HCT116 (cell line): ENCODE measurements at regions not wholly inside any gene's neighbourhood (a gene's known extent, or its start where the extent isn't known, plus 50 kb on each side); places are given as distances from the start of the nearest gene placed in this dataset.

Experiments
- ATAC-seq: fragments of 200-7000 bp; cut with Tn5 transposase; 2 replicates; pipeline ENCODE4 v1.9.1; 2020; ENCODE audit warnings: mild to moderate bottlenecking, moderate library complexity
- BruUV-seq: library from RNA; stranded (reverse); fragments of 400-500 nt; replicated peaks from 2 replicates; lab custom pipeline; 2021; lab: Mats Ljungman, UMichigan
- CTCF ChIA-PET: fragments of 300-600 bp; sonication (Branson Sonifier 250); formaldehyde crosslinking; loops from one replicate; lab custom pipeline; 2021; ENCODE audit warnings: antibody characterized with exemption; lab: Charles Lee
- POLR2A ChIA-PET: fragments of 300-600, 350-600 bp; sonication (Branson Sonifier 250); formaldehyde crosslinking; loops from one replicate; lab custom pipeline; 2021; ENCODE audit warnings: antibody characterized with exemption; lab: Charles Lee
- RAD21 ChIA-PET, 2 experiments: fragments of 300-600 bp; sonication (Branson Sonifier 250); formaldehyde crosslinking; loops; one replicate each; lab custom pipeline; 2023; ENCODE audit warnings: low total read pairs in 2 of 2; ENCODE audit not compliant: uncharacterized antibody in 2 of 2, unreplicated experiment in 2 of 2, low non-redundant PET in 1 of 2; lab: Charles Lee
- DNase-seq: peaks from one replicate; pipeline ENCODE4 v3.0.0-alpha.2; 2010; ENCODE audit warnings: low read depth, low spot score
- H2AFZ ChIP-seq: fragments of 200-600 bp; shearing (Covaris generic), sonication (generic); 2 replicates; pipeline ENCODE4 v1.6.1; 2017; ENCODE audit warnings: low read depth, mixed run types, mixed read lengths, antibody characterized with exemption, low read length; ENCODE audit not compliant: poor library complexity, severe bottlenecking
- H3K27ac ChIP-seq: 2 replicates; pipeline ENCODE4 v1.5.1; 2012; ENCODE audit warnings: low read depth, low read length
- H3K27me3 ChIP-seq: fragments of 200-600 bp; sonication (generic); 2 replicates; pipeline ENCODE4 v1.6.1; 2016; ENCODE audit warnings: mixed run types, low read length, mixed read lengths; ENCODE audit not compliant: insufficient read depth
- H3K36me3 ChIP-seq, 2 experiments: fragments of 200-500 bp in 1 of 2; fragments of 200-600 bp in 1 of 2; sonication (Bioruptor generic) in 1 of 2; sonication (generic) in 1 of 2; 2 replicates each; pipeline versions ENCODE4 v1.5.1 to v1.6.1; 2014 to 2016; ENCODE audit warnings: low read length in 2 of 2, inconsistent platforms in 1 of 2, mixed read lengths in 1 of 2, mixed run types in 1 of 2; ENCODE audit not compliant: insufficient read depth in 2 of 2, control insufficient read depth in 1 of 2
- H3K4me1 ChIP-seq, 2 experiments: fragments of 200-600 bp in 1 of 2; sonication (generic) in 1 of 2; 2 replicates each; pipeline versions ENCODE4 v1.5.1 to v1.6.1; 2012 to 2017; ENCODE audit warnings: low read length in 2 of 2, inconsistent platforms in 1 of 2, mild to moderate bottlenecking in 1 of 2, mixed read lengths in 1 of 2, mixed run types in 1 of 2, moderate library complexity in 1 of 2; ENCODE audit not compliant: insufficient read depth in 2 of 2, control insufficient read depth in 1 of 2
- H3K4me2 ChIP-seq: fragments of 200-600 bp; sonication (generic); 2 replicates; pipeline ENCODE4 v1.6.1; 2017; ENCODE audit warnings: mixed run types, low read length, mixed read lengths
- H3K4me3 ChIP-seq, 2 experiments: fragments of 200-600 bp in 1 of 2; sonication (generic) in 1 of 2; replicated peaks in 1 of 2; 2 replicates each; pipeline ENCODE4 v1.5.1; 2011 to 2016; ENCODE audit warnings: low read length in 2 of 2, control low read depth in 1 of 2, low read depth in 1 of 2, mild to moderate bottlenecking in 1 of 2, mixed read lengths in 1 of 2, mixed run types in 1 of 2
- H3K79me2 ChIP-seq: fragments of 200-600 bp; sonication (generic); 2 replicates; pipeline ENCODE4 v1.6.1; 2017; ENCODE audit warnings: mild to moderate bottlenecking, mixed run types, low read length, moderate library complexity, mixed read lengths; ENCODE audit not compliant: insufficient read depth
- H3K9ac ChIP-seq: fragments of 200-600 bp; sonication (generic); 2 replicates; pipeline ENCODE4 v1.6.1; 2016; ENCODE audit warnings: low read length, mixed read lengths
- H3K9me2 ChIP-seq: fragments of 200-600 bp; sonication (generic), shearing (Covaris generic); 2 replicates; pipeline ENCODE4 v1.6.1; 2017; ENCODE audit warnings: mixed run types, mild to moderate bottlenecking, moderate library complexity; ENCODE audit not compliant: insufficient read depth
- H3K9me3 ChIP-seq, 2 experiments: fragments of 200-500 bp in 1 of 2; fragments of 200-600 bp in 1 of 2; sonication (Bioruptor generic) in 1 of 2; sonication (generic) in 1 of 2; 2 replicates each; pipeline ENCODE4 v1.6.1; 2014 to 2017; ENCODE audit warnings: low read length in 2 of 2, mixed read lengths in 2 of 2, inconsistent platforms in 1 of 2, low read depth in 1 of 2, mild to moderate bottlenecking in 1 of 2, mixed run types in 1 of 2, moderate library complexity in 1 of 2; ENCODE audit not compliant: control insufficient read depth in 1 of 2, insufficient read depth in 1 of 2
- H4K20me1 ChIP-seq: fragments of 200-600 bp; sonication (generic), shearing (Covaris generic); 2 replicates; pipeline ENCODE4 v1.6.1; 2017; ENCODE audit warnings: mixed run types, mild to moderate bottlenecking, moderate library complexity; ENCODE audit not compliant: insufficient read depth
- CEBPB ChIP-seq: IDR thresholded peaks from 2 replicates; pipeline ENCODE4 v1.6.1; 2012; ENCODE audit warnings: low read depth
- ELF1 ChIP-seq: IDR thresholded peaks from 2 replicates; pipeline ENCODE4 v1.6.1; 2012; ENCODE audit warnings: low read depth, borderline replicate concordance
- RAD21 ChIP-seq: IDR thresholded peaks from 2 replicates; pipeline ENCODE4 v1.6.1; 2012; ENCODE audit warnings: low read depth, mild to moderate bottlenecking
- SIN3A ChIP-seq: IDR thresholded peaks from 2 replicates; pipeline ENCODE4 v1.6.1; 2012; ENCODE audit warnings: low read depth
- SP1 ChIP-seq: IDR thresholded peaks from 2 replicates; pipeline ENCODE4 v1.6.1; 2012; ENCODE audit warnings: low read depth
- TCF7L2 ChIP-seq: IDR thresholded peaks from 2 replicates; pipeline ENCODE4 v1.7.0; 2011; ENCODE audit warnings: borderline replicate concordance, inconsistent platforms; ENCODE audit not compliant: insufficient read depth, insufficient read length; ENCODE audit errors: extremely low read depth
- ZFX ChIP-seq: fragments of 450-650 bp; IDR thresholded peaks from 2 replicates; pipeline ENCODE4 v1.6.1; 2017
- intact Hi-C: fragments of 100-400 bp; cut with micrococcal nuclease; formaldehyde crosslinking; loops from 2 replicates; pipeline ENCODE4 v1.10.0; 2022
- TF ChIP-seq, protein P1 (sequence below): IDR thresholded peaks from 2 replicates; pipeline ENCODE4 v1.6.1; 2012
- TF ChIP-seq, protein P2 (sequence below), 3 experiments: fragments of 200-600 bp in 1 of 3; sonication (generic) in 1 of 3; IDR thresholded peaks in 2 of 3; conservative IDR thresholded peaks in 1 of 3; 2 replicates each; pipeline ENCODE4 v1.5.1; 2012 to 2017; ENCODE audit warnings: low read depth in 2 of 3, low read length in 2 of 3, antibody characterized with exemption in 1 of 3, borderline replicate concordance in 1 of 3, control low read depth in 1 of 3, mild to moderate bottlenecking in 1 of 3, mixed read lengths in 1 of 3, mixed run types in 1 of 3, moderate library complexity in 1 of 3; ENCODE audit not compliant: insufficient read depth in 1 of 3
- TF ChIP-seq, protein P3 (sequence below): IDR thresholded peaks from 2 replicates; pipeline ENCODE4 v1.6.1; 2012

DNA sequence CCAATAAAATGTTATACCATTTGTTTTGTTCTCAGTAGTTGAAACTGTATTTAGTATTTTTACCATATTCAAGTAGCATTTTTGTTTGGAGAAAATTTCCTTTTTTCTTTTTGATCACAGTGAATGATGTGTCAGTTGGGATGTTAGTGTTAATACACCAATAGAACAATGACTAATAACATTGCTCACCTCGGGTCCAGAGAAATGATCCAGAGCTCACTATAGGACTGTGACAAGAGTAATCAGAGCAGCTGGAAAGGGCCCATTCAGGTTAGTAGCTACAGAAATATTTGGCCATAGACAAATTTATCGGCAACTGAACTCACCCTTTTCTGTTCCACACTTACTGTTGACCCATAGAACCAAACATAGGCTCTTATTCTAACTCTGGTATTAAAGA lies 989.2 kb downstream of the TLE4 start:
- RAD21 ChIA-PET = no interaction called here
- H3K4me2 ChIP-seq = no peak overlapping the region
- intact Hi-C loops = no loop called here
- no peaks in the 10 kb centered on the region for H3K4me1 ChIP-seq
- no peaks in the 10 kb centered on the region for H4K20me1 ChIP-seq
- CTCF ChIA-PET = no interaction called here
- no peak overlapping the region for H2AFZ ChIP-seq
- H3K27ac ChIP-seq = no peak overlapping the region
- H3K4me3 ChIP-seq = no peak overlapping the region
- POLR2A ChIA-PET = no interaction called here
- TF ChIP-seq ELF1 (no peak), RAD21 (no peak), CEBPB (no peak), SP1 (no peak), ZFX (no peak), SIN3A (no peak), TCF7L2 (no peak)
- TF ChIP-seq, protein P1, sequence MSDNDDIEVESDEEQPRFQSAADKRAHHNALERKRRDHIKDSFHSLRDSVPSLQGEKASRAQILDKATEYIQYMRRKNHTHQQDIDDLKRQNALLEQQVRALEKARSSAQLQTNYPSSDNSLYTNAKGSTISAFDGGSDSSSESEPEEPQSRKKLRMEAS = no peak
- TF ChIP-seq, protein P2, sequence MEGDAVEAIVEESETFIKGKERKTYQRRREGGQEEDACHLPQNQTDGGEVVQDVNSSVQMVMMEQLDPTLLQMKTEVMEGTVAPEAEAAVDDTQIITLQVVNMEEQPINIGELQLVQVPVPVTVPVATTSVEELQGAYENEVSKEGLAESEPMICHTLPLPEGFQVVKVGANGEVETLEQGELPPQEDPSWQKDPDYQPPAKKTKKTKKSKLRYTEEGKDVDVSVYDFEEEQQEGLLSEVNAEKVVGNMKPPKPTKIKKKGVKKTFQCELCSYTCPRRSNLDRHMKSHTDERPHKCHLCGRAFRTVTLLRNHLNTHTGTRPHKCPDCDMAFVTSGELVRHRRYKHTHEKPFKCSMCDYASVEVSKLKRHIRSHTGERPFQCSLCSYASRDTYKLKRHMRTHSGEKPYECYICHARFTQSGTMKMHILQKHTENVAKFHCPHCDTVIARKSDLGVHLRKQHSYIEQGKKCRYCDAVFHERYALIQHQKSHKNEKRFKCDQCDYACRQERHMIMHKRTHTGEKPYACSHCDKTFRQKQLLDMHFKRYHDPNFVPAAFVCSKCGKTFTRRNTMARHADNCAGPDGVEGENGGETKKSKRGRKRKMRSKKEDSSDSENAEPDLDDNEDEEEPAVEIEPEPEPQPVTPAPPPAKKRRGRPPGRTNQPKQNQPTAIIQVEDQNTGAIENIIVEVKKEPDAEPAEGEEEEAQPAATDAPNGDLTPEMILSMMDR (IDR thresholded peaks at IDR 0.05 in 2 of 3, conservative IDR thresholded peaks at IDR 0.05 in 1 of 3; ENCODE audit: borderline replicate concordance in 1 of 3, insufficient read depth in 1 of 3, low read depth in 2 of 3, low read length in 2 of 3) = no peak
- TF ChIP-seq, protein P3, sequence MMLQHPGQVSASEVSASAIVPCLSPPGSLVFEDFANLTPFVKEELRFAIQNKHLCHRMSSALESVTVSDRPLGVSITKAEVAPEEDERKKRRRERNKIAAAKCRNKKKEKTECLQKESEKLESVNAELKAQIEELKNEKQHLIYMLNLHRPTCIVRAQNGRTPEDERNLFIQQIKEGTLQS = no peak
- TF ChIP-seq, all 23 proteins: peak for 0
- no TSS peak for BruUV-seq
- ATAC-seq = no peak
- Histone ChIP-seq H3K9ac (no peak overlapping the region), H3K27me3 (no peaks in the 10 kb centered on the region), H3K36me3 (no peaks in the 10 kb centered on the region), H3K79me2 (no peaks in the 10 kb centered on the region), H3K9me3 (peaks cover 6 to 22% of the 10 kb centered on the region in 2 experiments; a peak in 2 of 4 replicates), H3K9me2 (no peaks in the 10 kb centered on the region)
- DNase-seq = no peak
